ENCODE measurements at regions not wholly inside any gene's neighbourhood (a gene's known extent, or its start where the extent isn't known, plus 50 kb on each side); places are given as distances from the start of the nearest gene placed in this dataset.

DNA sequence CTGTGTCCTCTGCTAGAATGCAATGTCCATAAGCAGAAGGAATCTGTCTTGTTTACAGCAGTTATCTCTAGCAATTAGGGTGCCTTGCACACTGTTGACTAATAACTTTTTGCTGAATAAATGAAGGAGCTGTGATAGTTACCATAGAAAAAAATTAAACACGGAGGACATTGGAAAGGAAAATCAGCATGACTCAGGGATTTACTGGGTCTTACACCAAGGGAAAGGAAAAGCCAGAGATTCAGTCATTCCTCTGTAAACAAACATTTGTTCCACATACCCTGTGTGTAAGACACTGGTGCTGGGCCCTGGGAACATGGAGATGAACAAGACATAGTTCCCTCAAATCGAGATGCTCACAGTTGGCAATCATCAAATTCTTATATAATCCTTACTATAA, 183.3 kb downstream of the PTGER3 start:
- TF ChIP-seq, protein P1, sequence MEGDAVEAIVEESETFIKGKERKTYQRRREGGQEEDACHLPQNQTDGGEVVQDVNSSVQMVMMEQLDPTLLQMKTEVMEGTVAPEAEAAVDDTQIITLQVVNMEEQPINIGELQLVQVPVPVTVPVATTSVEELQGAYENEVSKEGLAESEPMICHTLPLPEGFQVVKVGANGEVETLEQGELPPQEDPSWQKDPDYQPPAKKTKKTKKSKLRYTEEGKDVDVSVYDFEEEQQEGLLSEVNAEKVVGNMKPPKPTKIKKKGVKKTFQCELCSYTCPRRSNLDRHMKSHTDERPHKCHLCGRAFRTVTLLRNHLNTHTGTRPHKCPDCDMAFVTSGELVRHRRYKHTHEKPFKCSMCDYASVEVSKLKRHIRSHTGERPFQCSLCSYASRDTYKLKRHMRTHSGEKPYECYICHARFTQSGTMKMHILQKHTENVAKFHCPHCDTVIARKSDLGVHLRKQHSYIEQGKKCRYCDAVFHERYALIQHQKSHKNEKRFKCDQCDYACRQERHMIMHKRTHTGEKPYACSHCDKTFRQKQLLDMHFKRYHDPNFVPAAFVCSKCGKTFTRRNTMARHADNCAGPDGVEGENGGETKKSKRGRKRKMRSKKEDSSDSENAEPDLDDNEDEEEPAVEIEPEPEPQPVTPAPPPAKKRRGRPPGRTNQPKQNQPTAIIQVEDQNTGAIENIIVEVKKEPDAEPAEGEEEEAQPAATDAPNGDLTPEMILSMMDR (IDR thresholded peaks at IDR 0.05), result no peak
- TF ChIP-seq, protein P2, sequence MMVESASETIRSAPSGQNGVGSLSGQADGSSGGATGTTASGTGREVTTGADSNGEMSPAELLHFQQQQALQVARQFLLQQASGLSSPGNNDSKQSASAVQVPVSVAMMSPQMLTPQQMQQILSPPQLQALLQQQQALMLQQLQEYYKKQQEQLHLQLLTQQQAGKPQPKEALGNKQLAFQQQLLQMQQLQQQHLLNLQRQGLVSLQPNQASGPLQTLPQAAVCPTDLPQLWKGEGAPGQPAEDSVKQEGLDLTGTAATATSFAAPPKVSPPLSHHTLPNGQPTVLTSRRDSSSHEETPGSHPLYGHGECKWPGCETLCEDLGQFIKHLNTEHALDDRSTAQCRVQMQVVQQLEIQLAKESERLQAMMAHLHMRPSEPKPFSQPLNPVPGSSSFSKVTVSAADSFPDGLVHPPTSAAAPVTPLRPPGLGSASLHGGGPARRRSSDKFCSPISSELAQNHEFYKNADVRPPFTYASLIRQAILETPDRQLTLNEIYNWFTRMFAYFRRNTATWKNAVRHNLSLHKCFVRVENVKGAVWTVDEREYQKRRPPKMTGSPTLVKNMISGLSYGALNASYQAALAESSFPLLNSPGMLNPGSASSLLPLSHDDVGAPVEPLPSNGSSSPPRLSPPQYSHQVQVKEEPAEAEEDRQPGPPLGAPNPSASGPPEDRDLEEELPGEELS (CRISPR knock-in tag; IDR thresholded peaks at IDR 0.05), result no peak
- no peak for TF ChIP-seq SMAD3 (CRISPR knock-in tag; IDR thresholded peaks at IDR 0.05; ENCODE audit: borderline replicate concordance)
- TF ChIP-seq, protein P3, sequence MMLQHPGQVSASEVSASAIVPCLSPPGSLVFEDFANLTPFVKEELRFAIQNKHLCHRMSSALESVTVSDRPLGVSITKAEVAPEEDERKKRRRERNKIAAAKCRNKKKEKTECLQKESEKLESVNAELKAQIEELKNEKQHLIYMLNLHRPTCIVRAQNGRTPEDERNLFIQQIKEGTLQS (CRISPR knock-in tag; conservative IDR thresholded peaks at IDR 0.05), result no peak
- no peak for TF ChIP-seq SP1 (CRISPR knock-in tag; conservative IDR thresholded peaks at IDR 0.05)
- no peak for TF ChIP-seq NFYB (CRISPR knock-in tag; conservative IDR thresholded peaks at IDR 0.05; ENCODE audit: low read depth)
- no peak for TF ChIP-seq FOXK1 (CRISPR knock-in tag; IDR thresholded peaks at IDR 0.05)
- TF ChIP-seq ELF4 (CRISPR knock-in tag; IDR thresholded peaks at IDR 0.05; ENCODE audit: low read depth), result no peak
- TF ChIP-seq ZNF263 (CRISPR knock-in tag; IDR thresholded peaks at IDR 0.05; ENCODE audit: low read depth), result no peak

All from WTC11 (cell line).